OCI-LY3 (cell line): ENCODE measurements at regions not wholly inside any gene's neighbourhood (a gene's known extent, or its start where the extent isn't known, plus 50 kb on each side); places are given as distances from the start of the nearest gene placed in this dataset.

Experiments used
- CTCF ChIP-seq: fragments of 200-600, 300-600 bp; sonication (generic); IDR thresholded peaks from 2 replicates; pipeline ENCODE4 v1.5.1; 2014; ENCODE audit warnings: antibody characterized with exemption, low read length, low read depth
- EZH2phosphoT487 ChIP-seq: fragments of 200-600 bp; shearing (Covaris generic); IDR thresholded peaks from 2 replicates; pipeline ENCODE4 v1.6.1; 2018; ENCODE audit warnings: antibody characterized with exemption, mixed run types, low read depth

DNA sequence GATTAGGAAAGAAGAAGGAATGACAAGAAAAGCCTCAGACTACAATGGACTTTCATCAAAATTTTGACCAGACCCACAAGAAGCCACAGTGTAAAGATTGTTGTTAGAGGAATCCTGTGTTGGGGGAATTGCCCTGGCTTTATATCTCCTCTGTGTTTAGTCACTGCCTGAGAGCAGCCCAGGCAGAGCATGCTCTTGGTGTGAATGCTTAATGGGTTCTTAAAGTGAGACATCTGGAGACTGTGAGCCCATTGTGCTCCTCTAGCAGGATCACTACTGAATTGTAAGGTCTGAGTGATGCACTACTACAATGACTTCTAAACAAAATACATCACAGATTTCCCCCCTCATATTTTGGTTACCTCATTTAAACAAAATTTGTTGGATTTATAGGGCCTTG lies 1860.5 kb upstream of the ADGRL3 start:
- TF ChIP-seq CTCF (no peak), EZH2phosphoT487 (no peak)
